ENCODE measurements at regions not wholly inside any gene's neighbourhood (a gene's known extent, or its start where the extent isn't known, plus 50 kb on each side); places are given as distances from the start of the nearest gene placed in this dataset.

DNA sequence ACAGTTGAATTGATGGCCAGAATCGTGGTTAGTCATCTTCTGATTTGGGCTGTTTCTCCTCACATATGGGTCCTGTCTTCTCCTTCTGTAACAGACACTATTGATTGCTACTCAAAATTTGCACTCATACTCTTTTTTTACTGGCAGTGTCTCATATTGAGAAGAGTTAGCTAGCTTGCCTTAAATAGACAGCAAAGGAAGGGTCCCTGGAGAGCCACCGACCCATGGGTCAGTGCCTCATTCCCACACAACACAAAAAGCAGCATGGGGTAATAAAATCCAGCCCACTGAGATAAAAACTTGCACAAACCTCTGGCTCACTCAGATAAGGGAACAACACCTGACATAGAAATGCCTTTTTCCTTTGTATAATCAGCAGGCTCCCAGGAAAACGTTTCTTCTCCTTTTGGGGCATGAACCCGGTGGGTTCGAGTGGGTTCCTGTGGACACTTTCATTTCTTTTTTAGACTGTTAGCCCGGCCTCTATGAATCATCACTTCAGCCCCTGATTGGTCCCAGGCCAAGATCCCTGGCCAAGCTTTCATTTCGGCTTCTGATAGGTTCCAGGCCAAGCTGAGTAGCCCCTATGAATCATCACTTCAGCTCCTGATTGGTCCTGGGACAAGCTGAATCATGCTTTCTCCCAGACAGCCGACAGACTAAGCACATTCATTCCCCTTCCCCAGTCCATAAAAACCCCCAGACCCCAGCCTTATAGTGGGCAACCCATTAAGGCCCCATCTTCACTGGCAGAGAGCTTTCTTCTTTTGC lies 408.1 kb downstream of the DCAF12L2 start:
- TF ChIP-seq POLR2A (IDR thresholded peaks at IDR 0.05; ENCODE audit: low read depth, low read length) = no peak
- TF ChIP-seq TAF1 (IDR thresholded peaks at IDR 0.05; ENCODE audit: low read depth, low read length) = no peak
- TF ChIP-seq SPI1 (IDR thresholded peaks at IDR 0.05; ENCODE audit: low read depth, low read length) = no peak
- no peak for TF ChIP-seq PAX5 (IDR thresholded peaks at IDR 0.05; ENCODE audit: insufficient read depth, low read length, severe bottlenecking)
